ENCODE measurements at regions not wholly inside any gene's neighbourhood (a gene's known extent, or its start where the extent isn't known, plus 50 kb on each side); places are given as distances from the start of the nearest gene placed in this dataset.

- no peak overlapping the region for H3K4me3 ChIP-seq (ENCODE audit: low read depth, low read length)
These were observed 576.2 kb downstream of the BCL11B start for GRCh38 chr14:98695809-98696208.

GRCh38 chr14:98698341-98698740 is 573.7 kb downstream of the BCL11B start:
- H3K4me3 ChIP-seq (ENCODE audit: low read depth, low read length): no peak overlapping the region
- no peak for TF ChIP-seq CTCF (IDR thresholded peaks at IDR 0.05; ENCODE audit: control insufficient read depth, extremely low read depth, insufficient read depth)
- DNase-seq (ENCODE audit: low read depth): no peak

More at GRCh38 chr14:98695809-98696208, 576.2 kb downstream of the BCL11B start:
- no peak for DNase-seq (ENCODE audit: low read depth)
- no peak for TF ChIP-seq CTCF (IDR thresholded peaks at IDR 0.05; ENCODE audit: control insufficient read depth, extremely low read depth, insufficient read depth)

- no peak for TF ChIP-seq CTCF (IDR thresholded peaks at IDR 0.05; ENCODE audit: control insufficient read depth, extremely low read depth, insufficient read depth)
- DNase-seq (ENCODE audit: low read depth): no peak
- H3K4me3 ChIP-seq (ENCODE audit: low read depth, low read length): no peak overlapping the region
These were observed 571.2 kb downstream of the BCL11B start for GRCh38 chr14:98700748-98701147.

- DNase-seq (ENCODE audit: low read depth): no peak
- no peak for TF ChIP-seq CTCF (IDR thresholded peaks at IDR 0.05; ENCODE audit: control insufficient read depth, extremely low read depth, insufficient read depth)
- no peak overlapping the region for H3K4me3 ChIP-seq (ENCODE audit: low read depth, low read length)
These were observed 570.6 kb downstream of the BCL11B start for GRCh38 chr14:98701377-98701776.

GRCh38 chr14:98704441-98704840 is 567.6 kb downstream of the BCL11B start:
- H3K4me3 ChIP-seq (ENCODE audit: low read depth, low read length): no peak overlapping the region
- no peak for TF ChIP-seq CTCF (IDR thresholded peaks at IDR 0.05; ENCODE audit: control insufficient read depth, extremely low read depth, insufficient read depth)
- DNase-seq (ENCODE audit: low read depth): no peak

GRCh38 chr14:98705871-98706300 is 566.1 kb downstream of the BCL11B start:
- H3K4me3 ChIP-seq (ENCODE audit: low read depth, low read length): no peak overlapping the region
- DNase-seq (ENCODE audit: low read depth): no peak
- no peak for TF ChIP-seq CTCF (IDR thresholded peaks at IDR 0.05; ENCODE audit: control insufficient read depth, extremely low read depth, insufficient read depth)

- DNase-seq (ENCODE audit: low read depth): no peak
- no peak for TF ChIP-seq CTCF (IDR thresholded peaks at IDR 0.05; ENCODE audit: control insufficient read depth, extremely low read depth, insufficient read depth)
These were observed 564.5 kb downstream of the BCL11B start for GRCh38 chr14:98707522-98707921.

More at GRCh38 chr14:98707522-98707921, 564.5 kb downstream of the BCL11B start:
- H3K4me3 ChIP-seq (ENCODE audit: low read depth, low read length): no peak overlapping the region

Data from LNCaP clone FGC (cell line).